HCT116 (cell line): ENCODE measurements at regions not wholly inside any gene's neighbourhood (a gene's known extent, or its start where the extent isn't known, plus 50 kb on each side); places are given as distances from the start of the nearest gene placed in this dataset.

Experiments used
- ATAC-seq: fragments of 200-7000 bp; cut with Tn5 transposase; 2 replicates; pipeline ENCODE4 v1.9.1; 2020; ENCODE audit warnings: mild to moderate bottlenecking, moderate library complexity
- BruUV-seq: library from RNA; stranded (reverse); fragments of 400-500 nt; replicated peaks from 2 replicates; lab custom pipeline; 2021; lab: Mats Ljungman, UMichigan
- CTCF ChIA-PET: fragments of 300-600 bp; sonication (Branson Sonifier 250); formaldehyde crosslinking; loops from one replicate; lab custom pipeline; 2021; ENCODE audit warnings: antibody characterized with exemption; lab: Charles Lee
- POLR2A ChIA-PET: fragments of 300-600, 350-600 bp; sonication (Branson Sonifier 250); formaldehyde crosslinking; loops from one replicate; lab custom pipeline; 2021; ENCODE audit warnings: antibody characterized with exemption; lab: Charles Lee
- RAD21 ChIA-PET, 2 experiments: fragments of 300-600 bp; sonication (Branson Sonifier 250); formaldehyde crosslinking; loops; one replicate each; lab custom pipeline; 2023; ENCODE audit warnings: low total read pairs in 2 of 2; ENCODE audit not compliant: uncharacterized antibody in 2 of 2, unreplicated experiment in 2 of 2, low non-redundant PET in 1 of 2; lab: Charles Lee
- DNase-seq: peaks from one replicate; pipeline ENCODE4 v3.0.0-alpha.2; 2010; ENCODE audit warnings: low read depth, low spot score
- H2AFZ ChIP-seq: fragments of 200-600 bp; shearing (Covaris generic), sonication (generic); 2 replicates; pipeline ENCODE4 v1.6.1; 2017; ENCODE audit warnings: low read depth, mixed run types, mixed read lengths, antibody characterized with exemption, low read length; ENCODE audit not compliant: poor library complexity, severe bottlenecking
- H3K27ac ChIP-seq: 2 replicates; pipeline ENCODE4 v1.5.1; 2012; ENCODE audit warnings: low read depth, low read length
- H3K27me3 ChIP-seq: fragments of 200-600 bp; sonication (generic); 2 replicates; pipeline ENCODE4 v1.6.1; 2016; ENCODE audit warnings: mixed run types, low read length, mixed read lengths; ENCODE audit not compliant: insufficient read depth
- H3K36me3 ChIP-seq, 2 experiments: fragments of 200-500 bp in 1 of 2; fragments of 200-600 bp in 1 of 2; sonication (Bioruptor generic) in 1 of 2; sonication (generic) in 1 of 2; 2 replicates each; pipeline versions ENCODE4 v1.5.1 to v1.6.1; 2014 to 2016; ENCODE audit warnings: low read length in 2 of 2, inconsistent platforms in 1 of 2, mixed read lengths in 1 of 2, mixed run types in 1 of 2; ENCODE audit not compliant: insufficient read depth in 2 of 2, control insufficient read depth in 1 of 2
- H3K4me1 ChIP-seq, 2 experiments: fragments of 200-600 bp in 1 of 2; sonication (generic) in 1 of 2; 2 replicates each; pipeline versions ENCODE4 v1.5.1 to v1.6.1; 2012 to 2017; ENCODE audit warnings: low read length in 2 of 2, inconsistent platforms in 1 of 2, mild to moderate bottlenecking in 1 of 2, mixed read lengths in 1 of 2, mixed run types in 1 of 2, moderate library complexity in 1 of 2; ENCODE audit not compliant: insufficient read depth in 2 of 2, control insufficient read depth in 1 of 2
- H3K4me2 ChIP-seq: fragments of 200-600 bp; sonication (generic); 2 replicates; pipeline ENCODE4 v1.6.1; 2017; ENCODE audit warnings: mixed run types, low read length, mixed read lengths
- H3K4me3 ChIP-seq, 2 experiments: fragments of 200-600 bp in 1 of 2; sonication (generic) in 1 of 2; replicated peaks in 1 of 2; 2 replicates each; pipeline ENCODE4 v1.5.1; 2011 to 2016; ENCODE audit warnings: low read length in 2 of 2, control low read depth in 1 of 2, low read depth in 1 of 2, mild to moderate bottlenecking in 1 of 2, mixed read lengths in 1 of 2, mixed run types in 1 of 2
- H3K79me2 ChIP-seq: fragments of 200-600 bp; sonication (generic); 2 replicates; pipeline ENCODE4 v1.6.1; 2017; ENCODE audit warnings: mild to moderate bottlenecking, mixed run types, low read length, moderate library complexity, mixed read lengths; ENCODE audit not compliant: insufficient read depth
- H3K9ac ChIP-seq: fragments of 200-600 bp; sonication (generic); 2 replicates; pipeline ENCODE4 v1.6.1; 2016; ENCODE audit warnings: low read length, mixed read lengths
- H3K9me2 ChIP-seq: fragments of 200-600 bp; sonication (generic), shearing (Covaris generic); 2 replicates; pipeline ENCODE4 v1.6.1; 2017; ENCODE audit warnings: mixed run types, mild to moderate bottlenecking, moderate library complexity; ENCODE audit not compliant: insufficient read depth
- H3K9me3 ChIP-seq, 2 experiments: fragments of 200-500 bp in 1 of 2; fragments of 200-600 bp in 1 of 2; sonication (Bioruptor generic) in 1 of 2; sonication (generic) in 1 of 2; 2 replicates each; pipeline ENCODE4 v1.6.1; 2014 to 2017; ENCODE audit warnings: low read length in 2 of 2, mixed read lengths in 2 of 2, inconsistent platforms in 1 of 2, low read depth in 1 of 2, mild to moderate bottlenecking in 1 of 2, mixed run types in 1 of 2, moderate library complexity in 1 of 2; ENCODE audit not compliant: control insufficient read depth in 1 of 2, insufficient read depth in 1 of 2
- H4K20me1 ChIP-seq: fragments of 200-600 bp; sonication (generic), shearing (Covaris generic); 2 replicates; pipeline ENCODE4 v1.6.1; 2017; ENCODE audit warnings: mixed run types, mild to moderate bottlenecking, moderate library complexity; ENCODE audit not compliant: insufficient read depth
- CBX3 ChIP-seq: IDR thresholded peaks from 2 replicates; pipeline ENCODE4 v1.6.1; 2012; ENCODE audit warnings: low read depth
- CEBPB ChIP-seq: IDR thresholded peaks from 2 replicates; pipeline ENCODE4 v1.6.1; 2012; ENCODE audit warnings: low read depth
- EGR1 ChIP-seq: IDR thresholded peaks from 2 replicates; pipeline ENCODE4 v1.6.1; 2012; ENCODE audit warnings: low read depth
- EZH2 ChIP-seq: fragments of 200-600 bp; sonication (generic); IDR thresholded peaks from 2 replicates; pipeline ENCODE4 v1.6.1; 2017; ENCODE audit warnings: antibody characterized with exemption, mixed run types
- EZH2phosphoT487 ChIP-seq: fragments of 200-600 bp; IDR thresholded peaks from 2 replicates; pipeline ENCODE4 v1.6.1; 2018; ENCODE audit warnings: antibody characterized with exemption, borderline replicate concordance
- JUND ChIP-seq: IDR thresholded peaks from 2 replicates; pipeline ENCODE4 v1.6.1; 2012
- POLR2A ChIP-seq: IDR thresholded peaks from 2 replicates; pipeline ENCODE4 v1.7.0; 2011; ENCODE audit warnings: borderline replicate concordance; ENCODE audit not compliant: insufficient read depth, insufficient read length; ENCODE audit errors: extremely low read depth
- POLR2AphosphoS5 ChIP-seq: IDR thresholded peaks from 2 replicates; pipeline ENCODE4 v1.6.1; 2011; ENCODE audit warnings: mild to moderate bottlenecking, low read depth, low read length, moderate library complexity
- RAD21 ChIP-seq: IDR thresholded peaks from 2 replicates; pipeline ENCODE4 v1.6.1; 2012; ENCODE audit warnings: low read depth, mild to moderate bottlenecking
- SP1 ChIP-seq: IDR thresholded peaks from 2 replicates; pipeline ENCODE4 v1.6.1; 2012; ENCODE audit warnings: low read depth
- TCF7L2 ChIP-seq: IDR thresholded peaks from 2 replicates; pipeline ENCODE4 v1.7.0; 2011; ENCODE audit warnings: borderline replicate concordance, inconsistent platforms; ENCODE audit not compliant: insufficient read depth, insufficient read length; ENCODE audit errors: extremely low read depth
- ZNF274 ChIP-seq: fragments of 200-500 bp; sonication (Bioruptor generic); IDR thresholded peaks from 2 replicates; pipeline ENCODE4 v1.6.1; 2014; ENCODE audit warnings: mild to moderate bottlenecking, low read depth, low read length, inconsistent platforms
- intact Hi-C: fragments of 100-400 bp; cut with micrococcal nuclease; formaldehyde crosslinking; loops from 2 replicates; pipeline ENCODE4 v1.10.0; 2022
- TF ChIP-seq, protein P1 (sequence below), 3 experiments: fragments of 200-600 bp in 1 of 3; sonication (generic) in 1 of 3; IDR thresholded peaks in 2 of 3; conservative IDR thresholded peaks in 1 of 3; 2 replicates each; pipeline ENCODE4 v1.5.1; 2012 to 2017; ENCODE audit warnings: low read depth in 2 of 3, low read length in 2 of 3, antibody characterized with exemption in 1 of 3, borderline replicate concordance in 1 of 3, control low read depth in 1 of 3, mild to moderate bottlenecking in 1 of 3, mixed read lengths in 1 of 3, mixed run types in 1 of 3, moderate library complexity in 1 of 3; ENCODE audit not compliant: insufficient read depth in 1 of 3

DNA sequence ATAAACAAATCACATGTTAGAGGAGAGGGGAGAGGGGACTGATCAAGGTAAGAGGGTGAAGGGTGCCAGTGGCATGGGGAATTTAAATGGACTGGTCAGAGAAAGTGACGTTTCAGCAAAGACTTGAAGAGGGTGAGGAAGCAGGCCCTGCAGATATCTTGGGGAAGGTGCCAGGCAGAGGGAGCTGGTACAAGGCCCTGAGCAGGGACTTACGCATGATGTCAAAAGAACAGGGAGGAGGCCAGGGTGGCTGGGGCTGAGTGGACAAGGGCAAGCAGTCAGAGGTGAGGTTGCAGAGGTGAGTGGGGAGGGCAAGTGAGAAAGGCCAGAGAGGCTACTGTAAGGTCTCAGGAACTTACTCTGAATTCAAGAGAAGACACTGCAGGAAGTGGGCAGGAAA is 53.3 kb upstream of the RMP24 start:
- Histone ChIP-seq H3K36me3 (no peaks in the 10 kb centered on the region), H3K79me2 (no peaks in the 10 kb centered on the region), H3K4me2 (no peak overlapping the region), H3K9ac (no peak overlapping the region), H3K9me3 (no peaks in the 10 kb centered on the region), H3K27ac (no peak overlapping the region), H3K4me3 (no peak overlapping the region), H3K4me1 (no peaks in the 10 kb centered on the region), H4K20me1 (no peaks in the 10 kb centered on the region), H3K27me3 (peaks cover 26% of the 10 kb centered on the region; the same call in 1 of the 2 replicates), H3K9me2 (no peaks in the 10 kb centered on the region), H2AFZ (no peak overlapping the region)
- DNase-seq (no peak), ATAC-seq (no peak)
- TF ChIP-seq EGR1 (no peak), JUND (no peak), RAD21 (no peak), EZH2 (no peak), CEBPB (no peak), ZNF274 (no peak), TCF7L2 (no peak), POLR2A (no peak), CBX3 (no peak), POLR2AphosphoS5 (no peak), SP1 (no peak), EZH2phosphoT487 (no peak)
- TF ChIP-seq, protein P1, sequence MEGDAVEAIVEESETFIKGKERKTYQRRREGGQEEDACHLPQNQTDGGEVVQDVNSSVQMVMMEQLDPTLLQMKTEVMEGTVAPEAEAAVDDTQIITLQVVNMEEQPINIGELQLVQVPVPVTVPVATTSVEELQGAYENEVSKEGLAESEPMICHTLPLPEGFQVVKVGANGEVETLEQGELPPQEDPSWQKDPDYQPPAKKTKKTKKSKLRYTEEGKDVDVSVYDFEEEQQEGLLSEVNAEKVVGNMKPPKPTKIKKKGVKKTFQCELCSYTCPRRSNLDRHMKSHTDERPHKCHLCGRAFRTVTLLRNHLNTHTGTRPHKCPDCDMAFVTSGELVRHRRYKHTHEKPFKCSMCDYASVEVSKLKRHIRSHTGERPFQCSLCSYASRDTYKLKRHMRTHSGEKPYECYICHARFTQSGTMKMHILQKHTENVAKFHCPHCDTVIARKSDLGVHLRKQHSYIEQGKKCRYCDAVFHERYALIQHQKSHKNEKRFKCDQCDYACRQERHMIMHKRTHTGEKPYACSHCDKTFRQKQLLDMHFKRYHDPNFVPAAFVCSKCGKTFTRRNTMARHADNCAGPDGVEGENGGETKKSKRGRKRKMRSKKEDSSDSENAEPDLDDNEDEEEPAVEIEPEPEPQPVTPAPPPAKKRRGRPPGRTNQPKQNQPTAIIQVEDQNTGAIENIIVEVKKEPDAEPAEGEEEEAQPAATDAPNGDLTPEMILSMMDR (IDR thresholded peaks at IDR 0.05 in 2 of 3, conservative IDR thresholded peaks at IDR 0.05 in 1 of 3; ENCODE audit: borderline replicate concordance in 1 of 3, insufficient read depth in 1 of 3, low read depth in 2 of 3, low read length in 2 of 3): no peak
- intact Hi-C loops: no loop called here
- no TSS peak for BruUV-seq
- POLR2A ChIA-PET: no interaction called here
- RAD21 ChIA-PET: no interaction called here
- CTCF ChIA-PET: interaction anchor here (1.6 kb wide), 1 partner anchor 31 kb away, joined by 3 read pairs; no protein-coding TSS in a partner anchor
